K562 (cell line): ENCODE measurements at regions not wholly inside any gene's neighbourhood (a gene's known extent, or its start where the extent isn't known, plus 50 kb on each side); places are given as distances from the start of the nearest gene placed in this dataset.
A peak's percentile ranks its signal among the peaks of the same experiment; 100 is the strongest.

Experiments used
- CC2D1A ChIP-seq: fragments of 450-650 bp; IDR thresholded peaks from 2 replicates; pipeline ENCODE4 v1.6.1; 2017; ENCODE audit warnings: mild to moderate bottlenecking
- DDX20 ChIP-seq: fragments of 450-650 bp; IDR thresholded peaks from 2 replicates; pipeline ENCODE4 v1.6.1; 2016; ENCODE audit warnings: missing genetic modification characterization, low read depth, mild to moderate bottlenecking, missing compliant biosample characterization, moderate library complexity
- DPF2 ChIP-seq: fragments of 450-650 bp; IDR thresholded peaks from 2 replicates; pipeline ENCODE4 v1.6.1; 2016
- ERF ChIP-seq: fragments of 450-650 bp; formaldehyde crosslinking; IDR thresholded peaks from 2 replicates; pipeline ENCODE4 v1.4.0; 2020; ENCODE audit warnings: mild to moderate bottlenecking, mixed read lengths
- LCOR ChIP-seq: sonication (generic); formaldehyde crosslinking; IDR thresholded peaks from 2 replicates; pipeline ENCODE4 v1.8.0; 2022; ENCODE audit warnings: mild to moderate bottlenecking, missing genetic modification reagents
- NCOA1 ChIP-seq: fragments of 450-650 bp; IDR thresholded peaks from 2 replicates; pipeline ENCODE4 v1.6.1; 2016; ENCODE audit warnings: low read depth
- NFE2L1 ChIP-seq: fragments of 450-650 bp; IDR thresholded peaks from 2 replicates; pipeline ENCODE4 v1.6.1; 2016; ENCODE audit warnings: missing genetic modification characterization, low read depth, mild to moderate bottlenecking, missing compliant biosample characterization, moderate library complexity, borderline replicate concordance
- PTTG1 ChIP-seq: fragments of 450-650 bp; IDR thresholded peaks from 2 replicates; pipeline ENCODE4 v1.6.1; 2016; ENCODE audit warnings: low read depth, mild to moderate bottlenecking, missing genetic modification characterization, missing compliant biosample characterization
- SETDB1 ChIP-seq: IDR thresholded peaks from one replicate; pipeline ENCODE4 v1.6.1; 2012; ENCODE audit warnings: low read length, control low read depth, inconsistent platforms
- SP1 ChIP-seq: sonication (generic); formaldehyde crosslinking; IDR thresholded peaks from 2 replicates; pipeline ENCODE4 v1.8.1; 2022; ENCODE audit warnings: mild to moderate bottlenecking, missing genetic modification reagents
- TAF9B ChIP-seq: fragments of 450-650 bp; IDR thresholded peaks from 2 replicates; pipeline ENCODE4 v1.6.1; 2018; ENCODE audit warnings: mild to moderate bottlenecking; ENCODE audit not compliant: partially characterized antibody
- ZNF24 ChIP-seq: fragments of 450-650 bp; IDR thresholded peaks from 2 replicates; pipeline ENCODE4 v1.6.1; 2016
- TF ChIP-seq, protein P1 (sequence below), 2 experiments: IDR thresholded peaks in 1 of 2; conservative IDR thresholded peaks in 1 of 2; 2 replicates each; pipeline ENCODE4 v1.6.1; 2016; ENCODE audit warnings: low read depth in 2 of 2, mild to moderate bottlenecking in 1 of 2, missing compliant biosample characterization in 1 of 2, missing genetic modification characterization in 1 of 2, moderate library complexity in 1 of 2
- TF ChIP-seq, protein P2 (sequence below), 2 experiments: fragments of 450-650 bp in 1 of 2; sonication (generic) in 1 of 2; formaldehyde crosslinking in 1 of 2; IDR thresholded peaks in 1 of 2; conservative IDR thresholded peaks in 1 of 2; 2 replicates each; pipeline versions ENCODE4 v1.6.1 to v1.8.1; 2016 to 2023; ENCODE audit warnings: mild to moderate bottlenecking in 2 of 2, moderate library complexity in 2 of 2, inconsistent platforms in 1 of 2, missing genetic modification reagents in 1 of 2
- TF ChIP-seq, protein P3 (sequence below), 3 experiments: fragments of 200-800 bp in 1 of 3; sonication (Bioruptor generic) in 1 of 3; sonication (generic) in 1 of 3; formaldehyde crosslinking in 1 of 3; IDR thresholded peaks; 2 replicates each; pipeline versions ENCODE4 v1.6.1 to v1.8.0; 2016 to 2022; ENCODE audit warnings: mild to moderate bottlenecking in 2 of 3, missing compliant biosample characterization in 2 of 3, missing genetic modification characterization in 2 of 3, missing genetic modification reagents in 1 of 3
- TF ChIP-seq, protein P4 (sequence below): fragments of 450-650 bp; formaldehyde crosslinking; IDR thresholded peaks from 2 replicates; pipeline ENCODE4 v1.4.0; 2020; ENCODE audit warnings: mild to moderate bottlenecking, moderate library complexity

DNA sequence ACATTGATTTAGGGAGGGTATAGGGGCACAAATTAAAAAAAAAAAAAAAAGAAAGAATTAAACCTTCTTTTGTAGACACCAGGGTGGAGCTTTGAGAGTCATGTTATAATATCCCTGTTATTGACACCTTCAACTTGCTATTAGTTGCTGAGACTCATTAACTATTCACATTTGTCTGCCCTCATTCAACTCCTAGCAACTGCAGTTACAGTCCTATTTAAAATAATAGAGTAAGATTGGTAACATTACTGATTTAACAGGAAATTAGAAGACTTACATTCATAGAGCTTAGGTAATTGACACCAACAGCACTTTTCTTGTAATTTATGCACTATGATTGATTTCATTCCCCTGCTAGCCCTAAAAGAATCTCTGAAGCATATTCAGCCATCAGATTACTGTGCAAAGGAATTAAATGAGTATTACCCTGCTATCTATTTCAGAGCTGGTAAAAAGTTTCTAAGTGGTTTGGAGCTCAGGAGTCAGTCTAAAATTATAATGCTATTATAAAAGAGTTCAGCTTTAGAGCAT, 148.8 kb upstream of the TBL1XR1 start (continued):
- TF ChIP-seq, protein P1, sequence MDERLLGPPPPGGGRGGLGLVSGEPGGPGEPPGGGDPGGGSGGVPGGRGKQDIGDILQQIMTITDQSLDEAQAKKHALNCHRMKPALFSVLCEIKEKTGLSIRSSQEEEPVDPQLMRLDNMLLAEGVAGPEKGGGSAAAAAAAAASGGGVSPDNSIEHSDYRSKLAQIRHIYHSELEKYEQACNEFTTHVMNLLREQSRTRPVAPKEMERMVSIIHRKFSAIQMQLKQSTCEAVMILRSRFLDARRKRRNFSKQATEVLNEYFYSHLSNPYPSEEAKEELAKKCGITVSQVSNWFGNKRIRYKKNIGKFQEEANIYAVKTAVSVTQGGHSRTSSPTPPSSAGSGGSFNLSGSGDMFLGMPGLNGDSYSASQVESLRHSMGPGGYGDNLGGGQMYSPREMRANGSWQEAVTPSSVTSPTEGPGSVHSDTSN (CRISPR knock-in tag; IDR thresholded peaks at IDR 0.05; ENCODE audit: low read depth): no peak
- TF ChIP-seq, protein P1 (tag; conservative IDR thresholded peaks at IDR 0.05; ENCODE audit: low read depth): no peak
- TF ChIP-seq, protein P2, sequence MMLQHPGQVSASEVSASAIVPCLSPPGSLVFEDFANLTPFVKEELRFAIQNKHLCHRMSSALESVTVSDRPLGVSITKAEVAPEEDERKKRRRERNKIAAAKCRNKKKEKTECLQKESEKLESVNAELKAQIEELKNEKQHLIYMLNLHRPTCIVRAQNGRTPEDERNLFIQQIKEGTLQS (IDR thresholded peaks at IDR 0.05): no peak
- TF ChIP-seq, protein P2 (CRISPR knock-in tag; conservative IDR thresholded peaks at IDR 0.05): peak; percentile 17; the same call in 1 of the 2 replicates
- TF ChIP-seq ERF: 0 out of 2 replicates have a peak, but pooled peaks have one; percentile 3
- no peak for TF ChIP-seq ZNF24
- TF ChIP-seq DDX20 (tag): peak; percentile 13; the same call in 1 of the 2 replicates
- no peak for TF ChIP-seq CC2D1A
- TF ChIP-seq, protein P3, sequence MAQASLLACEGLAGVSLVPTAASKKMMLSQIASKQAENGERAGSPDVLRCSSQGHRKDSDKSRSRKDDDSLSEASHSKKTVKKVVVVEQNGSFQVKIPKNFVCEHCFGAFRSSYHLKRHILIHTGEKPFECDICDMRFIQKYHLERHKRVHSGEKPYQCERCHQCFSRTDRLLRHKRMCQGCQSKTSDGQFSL (CRISPR knock-in tag; IDR thresholded peaks at IDR 0.05): no peak
- TF ChIP-seq, protein P3 (tag; IDR thresholded peaks at IDR 0.05): 0 out of 4 replicates have a peak, but pooled peaks of 1 of the 2 experiments have one; percentile 3
- TF ChIP-seq DPF2: 0 out of 2 replicates have a peak, but pooled peaks have one; percentile 14
- TF ChIP-seq, protein P4, sequence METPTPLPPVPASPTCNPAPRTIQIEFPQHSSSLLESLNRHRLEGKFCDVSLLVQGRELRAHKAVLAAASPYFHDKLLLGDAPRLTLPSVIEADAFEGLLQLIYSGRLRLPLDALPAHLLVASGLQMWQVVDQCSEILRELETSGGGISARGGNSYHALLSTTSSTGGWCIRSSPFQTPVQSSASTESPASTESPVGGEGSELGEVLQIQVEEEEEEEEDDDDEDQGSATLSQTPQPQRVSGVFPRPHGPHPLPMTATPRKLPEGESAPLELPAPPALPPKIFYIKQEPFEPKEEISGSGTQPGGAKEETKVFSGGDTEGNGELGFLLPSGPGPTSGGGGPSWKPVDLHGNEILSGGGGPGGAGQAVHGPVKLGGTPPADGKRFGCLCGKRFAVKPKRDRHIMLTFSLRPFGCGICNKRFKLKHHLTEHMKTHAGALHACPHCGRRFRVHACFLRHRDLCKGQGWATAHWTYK: 0 out of 2 replicates have a peak, but pooled peaks have one; percentile 3
- 0 out of 2 replicates have a peak, but pooled peaks have one; percentile 3 for TF ChIP-seq SP1 (CRISPR knock-in tag)
- TF ChIP-seq TAF9B: peak; percentile 1
- TF ChIP-seq SETDB1: no peak
- peak; percentile 10; the same call in 1 of the 2 replicates for TF ChIP-seq PTTG1 (tag)
- 0 out of 2 replicates have a peak, but pooled peaks have one; percentile 1 for TF ChIP-seq NCOA1
- no peak for TF ChIP-seq NFE2L1
- 0 out of 2 replicates have a peak, but pooled peaks have one; percentile 0 for TF ChIP-seq LCOR (CRISPR knock-in tag)
